ENCODE measurements at regions not wholly inside any gene's neighbourhood (a gene's known extent, or its start where the extent isn't known, plus 50 kb on each side); places are given as distances from the start of the nearest gene placed in this dataset.

- DNase-seq (ENCODE audit: low spot score), result no peak
Measured at GRCh38 chr7:15921576-15921975, 235.1 kb upstream of the MEOX2 start.

GRCh38 chr7:15920953-15921352 lies 234.5 kb upstream of the MEOX2 start:
- no peak for DNase-seq (ENCODE audit: low spot score)

GRCh38 chr7:15916681-15917380 lies 230.3 kb upstream of the MEOX2 start:
- no peak for DNase-seq (ENCODE audit: low spot score)

GRCh38 chr7:15915686-15916293 lies 229.3 kb upstream of the MEOX2 start:
- no peak for DNase-seq (ENCODE audit: low spot score)

GRCh38 chr7:15914611-15915010 lies 228.1 kb upstream of the MEOX2 start:
- no peak for DNase-seq (ENCODE audit: low spot score)

- DNase-seq (ENCODE audit: low spot score), result no peak
Measured at GRCh38 chr7:15906436-15906835, 220.0 kb upstream of the MEOX2 start.

- DNase-seq (ENCODE audit: low spot score), result no peak
Measured at GRCh38 chr7:15905251-15906040, 219.0 kb upstream of the MEOX2 start.

GRCh38 chr7:15891151-15891881 lies 204.8 kb upstream of the MEOX2 start:
- no peak for DNase-seq (ENCODE audit: low spot score)

GRCh38 chr7:15889507-15889906 lies 203.0 kb upstream of the MEOX2 start:
- DNase-seq (ENCODE audit: low spot score), result no peak

- no peak for DNase-seq (ENCODE audit: low spot score)
Measured at GRCh38 chr7:15888090-15888489, 201.6 kb upstream of the MEOX2 start.

GRCh38 chr7:15886626-15887025 lies 200.1 kb upstream of the MEOX2 start:
- DNase-seq (ENCODE audit: low spot score), result no peak

- no peak for DNase-seq (ENCODE audit: low spot score)
Measured at GRCh38 chr7:15885678-15886077, 199.2 kb upstream of the MEOX2 start.

- no peak for DNase-seq (ENCODE audit: low spot score)
Measured at GRCh38 chr7:15874774-15875173, 188.3 kb upstream of the MEOX2 start.

- no peak for DNase-seq (ENCODE audit: low spot score)
Measured at GRCh38 chr7:15870347-15870746, 183.9 kb upstream of the MEOX2 start.

GRCh38 chr7:15867441-15867840 lies 181.0 kb upstream of the MEOX2 start:
- no peak for DNase-seq (ENCODE audit: low spot score)

GRCh38 chr7:15866753-15867152 lies 180.3 kb upstream of the MEOX2 start:
- DNase-seq (ENCODE audit: low spot score), result no peak

- DNase-seq (ENCODE audit: low spot score), result no peak
Measured at GRCh38 chr7:15864626-15864991, 178.1 kb upstream of the MEOX2 start.

GRCh38 chr7:15863951-15864625 lies 177.6 kb upstream of the MEOX2 start:
- no peak for DNase-seq (ENCODE audit: low spot score)

GRCh38 chr7:15862781-15863165 lies 176.3 kb upstream of the MEOX2 start:
- no peak for DNase-seq (ENCODE audit: low spot score)

GRCh38 chr7:15862016-15862780 lies 175.7 kb upstream of the MEOX2 start:
- no peak for DNase-seq (ENCODE audit: low spot score)
